Prostate gland (tissue), 2 donors: ENCODE measurements at regions not wholly inside any gene's neighbourhood (a gene's known extent, or its start where the extent isn't known, plus 50 kb on each side); places are given as distances from the start of the nearest gene placed in this dataset.

Source experiments
- DNase-seq: peaks from one replicate; pipeline ENCODE4 v3.0.0-alpha.2; 2019; ENCODE audit warnings: low spot score
- H3K27ac ChIP-seq, 2 donors: fragments of 200-600 bp; sonication (generic); 2 replicates each; pipeline ENCODE4 v1.5.1; 2017 to 2019
- H3K27me3 ChIP-seq: fragments of 200-600 bp; sonication (generic); replicated peaks from 2 replicates; pipeline ENCODE4 v1.5.1; 2019; ENCODE audit not compliant: insufficient read depth
- H3K36me3 ChIP-seq, 2 donors: fragments of 200-600 bp; sonication (generic); 1 replicate in 1 of 2; 2 replicates in 1 of 2; pipeline versions ENCODE4 v1.5.1 to v1.8.1; 2017 to 2019
- H3K4me1 ChIP-seq: fragments of 200-600 bp; sonication (generic); replicated peaks from 2 replicates; pipeline ENCODE4 v1.5.1; 2019
- H3K4me3 ChIP-seq, 2 donors: fragments of 200-600 bp; sonication (generic); 2 replicates each; pipeline ENCODE4 v1.5.1; 2017 to 2019
- H3K9me3 ChIP-seq: fragments of 200-600 bp; sonication (generic); 2 replicates; pipeline ENCODE4 v1.5.1; 2017
- POLR2A ChIP-seq: fragments of 450-650 bp; IDR thresholded peaks from one replicate; pipeline ENCODE4 v1.6.1; 2016; ENCODE audit warnings: antibody characterized with exemption, mild to moderate bottlenecking
- POLR2AphosphoS5 ChIP-seq: sonication (generic); formaldehyde crosslinking; IDR thresholded peaks from one replicate; pipeline ENCODE4 v1.6.1; 2017; ENCODE audit warnings: antibody characterized with exemption
- WGBS: methylation state at CpG from one replicate; pipeline ENCODE4 v1.1.5; 2018; 5-methylcytosine and 5-hydroxymethylcytosine counted together
- intact Hi-C: fragments of 100-400 bp; cut with DNase I; formaldehyde crosslinking; loops from one replicate; pipeline ENCODE4 v1.14.2; 2022
- TF ChIP-seq, protein P1 (sequence below), 4 experiments: fragments of 200-600 bp in 2 of 4; fragments of 450-650 bp in 2 of 4; sonication (generic) in 2 of 4; IDR thresholded peaks; 1 replicate in 3 of 4; 2 replicates in 1 of 4; pipeline ENCODE4 v1.5.1; 2016 to 2019; ENCODE audit warnings: antibody characterized with exemption in 4 of 4, mild to moderate bottlenecking in 2 of 4, moderate library complexity in 2 of 4

- DNase-seq, result no peak
- no peak overlapping the region for H3K27ac ChIP-seq
- intact Hi-C loops, result no loop called here
- no peaks in the 10 kb centered on the region for H3K9me3 ChIP-seq
- no peaks in the 10 kb centered on the region for H3K36me3 ChIP-seq
- H3K4me3 ChIP-seq, result no peak overlapping the region
- WGBS, result 49% methylated on average over 32 of the region's 33 CpGs
- TF ChIP-seq, protein P1, sequence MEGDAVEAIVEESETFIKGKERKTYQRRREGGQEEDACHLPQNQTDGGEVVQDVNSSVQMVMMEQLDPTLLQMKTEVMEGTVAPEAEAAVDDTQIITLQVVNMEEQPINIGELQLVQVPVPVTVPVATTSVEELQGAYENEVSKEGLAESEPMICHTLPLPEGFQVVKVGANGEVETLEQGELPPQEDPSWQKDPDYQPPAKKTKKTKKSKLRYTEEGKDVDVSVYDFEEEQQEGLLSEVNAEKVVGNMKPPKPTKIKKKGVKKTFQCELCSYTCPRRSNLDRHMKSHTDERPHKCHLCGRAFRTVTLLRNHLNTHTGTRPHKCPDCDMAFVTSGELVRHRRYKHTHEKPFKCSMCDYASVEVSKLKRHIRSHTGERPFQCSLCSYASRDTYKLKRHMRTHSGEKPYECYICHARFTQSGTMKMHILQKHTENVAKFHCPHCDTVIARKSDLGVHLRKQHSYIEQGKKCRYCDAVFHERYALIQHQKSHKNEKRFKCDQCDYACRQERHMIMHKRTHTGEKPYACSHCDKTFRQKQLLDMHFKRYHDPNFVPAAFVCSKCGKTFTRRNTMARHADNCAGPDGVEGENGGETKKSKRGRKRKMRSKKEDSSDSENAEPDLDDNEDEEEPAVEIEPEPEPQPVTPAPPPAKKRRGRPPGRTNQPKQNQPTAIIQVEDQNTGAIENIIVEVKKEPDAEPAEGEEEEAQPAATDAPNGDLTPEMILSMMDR (IDR thresholded peaks at IDR 0.05), result no peak
- H3K27me3 ChIP-seq, result peaks cover 2% of the 10 kb centered on the region
- H3K4me1 ChIP-seq, result no peaks in the 10 kb centered on the region
Observed at GRCh38 chr9:135370411-135371375, 108.9 kb upstream of the PPP1R26 start.

DNA sequence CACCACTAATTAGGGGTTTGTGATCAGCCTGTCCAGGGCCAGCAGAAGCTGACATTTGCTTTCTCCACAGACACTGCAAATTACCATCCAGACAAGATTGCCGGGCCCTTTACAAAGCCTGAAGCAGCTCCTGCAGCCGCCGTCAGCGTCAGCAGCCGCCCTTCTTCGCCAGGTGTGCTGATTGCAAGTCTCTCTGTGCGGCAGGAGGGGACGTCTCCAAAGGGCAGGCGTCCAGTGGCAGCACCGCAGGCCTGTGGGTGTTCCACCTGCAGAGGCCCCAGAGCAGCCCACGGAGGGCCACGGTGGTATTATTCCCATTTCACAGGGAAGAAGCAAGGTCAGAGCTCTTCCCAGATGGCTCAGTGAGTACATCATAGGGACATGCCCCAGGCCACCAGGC, 108.0 kb upstream of the PPP1R26 start:
- TF ChIP-seq POLR2AphosphoS5, result no peak
- TF ChIP-seq POLR2A, result no peak
- TF ChIP-seq, protein P1 (IDR thresholded peaks at IDR 0.05), result no peak
- Histone ChIP-seq H3K27me3 (peaks cover 2% of the 10 kb centered on the region), H3K9me3 (no peaks in the 10 kb centered on the region), H3K27ac (no peak overlapping the region), H3K4me1 (no peaks in the 10 kb centered on the region), H3K4me3 (no peak overlapping the region), H3K36me3 (no peaks in the 10 kb centered on the region)
- no peak for DNase-seq
- intact Hi-C loops, result no loop called here
- 82% methylated on average over 12 of the region's 12 CpGs for WGBS

- intact Hi-C loops, result no loop called here
- no peak for DNase-seq
- no peaks in the 10 kb centered on the region for H3K9me3 ChIP-seq
- no peak overlapping the region for H3K27ac ChIP-seq
- H3K4me1 ChIP-seq, result no peaks in the 10 kb centered on the region
- no peaks in the 10 kb centered on the region for H3K36me3 ChIP-seq
- TF ChIP-seq POLR2A (no peak), POLR2AphosphoS5 (no peak)
- TF ChIP-seq, protein P1 (IDR thresholded peaks at IDR 0.05), result no peak
- no peak overlapping the region for H3K4me3 ChIP-seq
- WGBS, result 80% methylated on average over 16 of the region's 16 CpGs
- peaks cover 2% of the 10 kb centered on the region for H3K27me3 ChIP-seq
Observed at GRCh38 chr9:135372036-135372435, 107.5 kb upstream of the PPP1R26 start.

- Histone ChIP-seq H3K27me3 (peaks cover 5% of the 10 kb centered on the region), H3K27ac (no peak overlapping the region), H3K4me3 (no peak overlapping the region), H3K4me1 (no peaks in the 10 kb centered on the region), H3K36me3 (no peaks in the 10 kb centered on the region), H3K9me3 (no peaks in the 10 kb centered on the region)
- 90% methylated on average over 14 of the region's 21 CpGs for WGBS
- TF ChIP-seq POLR2A, result no peak
- no peak for TF ChIP-seq POLR2AphosphoS5
- TF ChIP-seq, protein P1 (IDR thresholded peaks at IDR 0.05), result no peak
- intact Hi-C loops, result no loop called here
- DNase-seq, result no peak
Observed at GRCh38 chr9:135372501-135373008, 107.0 kb upstream of the PPP1R26 start.
